Upper lobe of left lung (tissue), 6 donors: ENCODE measurements at regions not wholly inside any gene's neighbourhood (a gene's known extent, or its start where the extent isn't known, plus 50 kb on each side); places are given as distances from the start of the nearest gene placed in this dataset.

ENCODE experiments used
- ATAC-seq, 2 donors: fragments of 200-7000 bp; cut with Tn5 transposase; one replicate each; pipeline ENCODE4 v1.9.1; 2022; ENCODE audit warnings: mild to moderate bottlenecking in 2 of 2, moderate library complexity in 2 of 2; ENCODE audit not compliant: low FRiP score in 2 of 2
- DNase-seq, 2 donors: peaks; one replicate each; pipeline ENCODE4 v3.0.0-alpha.2; 2019 to 2020
- H3K27ac ChIP-seq, 4 donors: fragments of 200-600 bp; sonication (generic); one replicate each; pipeline ENCODE4 v1.5.1; 2016 to 2019
- H3K27me3 ChIP-seq, 4 donors: fragments of 200-600 bp; sonication (generic); one replicate each; pipeline ENCODE4 v1.5.1; 2017 to 2019
- H3K36me3 ChIP-seq, 4 donors: fragments of 200-600 bp; sonication (generic); one replicate each; pipeline ENCODE4 v1.5.1; 2016 to 2019
- H3K4me1 ChIP-seq, 4 donors: fragments of 200-600 bp; sonication (generic); one replicate each; pipeline ENCODE4 v1.5.1; 2018 to 2019
- H3K4me3 ChIP-seq, 4 donors: fragments of 200-600 bp; sonication (generic); one replicate each; pipeline ENCODE4 v1.5.1; 2017 to 2019; ENCODE audit warnings: mild to moderate bottlenecking in 2 of 4, moderate library complexity in 1 of 4
- H3K9me3 ChIP-seq, 4 donors: fragments of 200-600 bp; sonication (generic); one replicate each; pipeline ENCODE4 v1.5.1; 2018 to 2019
- EP300 ChIP-seq, 4 donors: sonication (generic); formaldehyde crosslinking; IDR thresholded peaks; one replicate each; pipeline ENCODE4 v1.5.1; 2017; ENCODE audit warnings: antibody characterized with exemption in 4 of 4, control low read depth in 2 of 4
- POLR2A ChIP-seq, 4 donors: fragments of 450-650 bp; IDR thresholded peaks; one replicate each; pipeline ENCODE4 v1.5.1; 2016 to 2017; ENCODE audit warnings: antibody characterized with exemption in 4 of 4, mild to moderate bottlenecking in 2 of 4
- POLR2AphosphoS5 ChIP-seq, 2 donors: sonication (generic); formaldehyde crosslinking; IDR thresholded peaks; one replicate each; pipeline ENCODE4 v1.5.1; 2017; ENCODE audit warnings: antibody characterized with exemption in 2 of 2
- WGBS, 2 donors: methylation state at CpG; one replicate each; pipeline ENCODE4 v1.1.5; 2017 to 2018; 5-methylcytosine and 5-hydroxymethylcytosine counted together
- TF ChIP-seq, protein P1 (sequence below), 6 experiments: fragments of 450-650 bp in 4 of 6; fragments of 200-600 bp in 2 of 6; sonication (generic) in 2 of 6; IDR thresholded peaks; one replicate each; pipeline ENCODE4 v1.5.1; 2016 to 2019; ENCODE audit warnings: antibody characterized with exemption in 6 of 6
- donor health status: DM: no; HTN: no; CAD: no; lungs with moderate emphysema.
- donor health status: DM: no; HTN: yes; CAD: no; lungs with severe emphysema.

DNA sequence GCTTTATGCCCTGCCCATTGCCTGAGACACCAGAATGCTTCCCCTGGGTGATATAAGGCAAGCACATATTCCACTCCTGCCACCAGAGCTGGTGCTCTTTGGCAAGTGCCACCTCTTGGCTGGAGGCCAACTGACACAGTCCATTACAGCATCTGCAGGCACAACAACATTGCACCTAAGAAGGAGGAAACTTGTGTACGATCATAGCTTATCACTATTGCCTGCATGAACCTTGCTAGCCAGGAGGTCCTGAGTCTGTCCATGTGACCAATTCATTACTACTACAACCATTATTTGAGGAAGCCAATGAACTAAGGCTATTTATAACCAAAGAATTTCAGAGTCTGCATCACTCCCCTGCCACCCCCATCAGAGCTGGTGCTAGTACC lies 119.8 kb upstream of the SCAF11 start:
- WGBS, 2 donors, result 50 to 73% methylated on average over 1 of the region's 1 CpG
- peaks cover 0 to 3% (median 0%) of the 10 kb centered on the region in 4 donors for H3K9me3 ChIP-seq
- DNase-seq, result no peak
- H3K4me3 ChIP-seq, result no peak overlapping the region
- ATAC-seq, result no peak
- H3K27me3 ChIP-seq, result no peaks in the 10 kb centered on the region
- TF ChIP-seq POLR2A (IDR thresholded peaks at IDR 0.05), result no peak
- TF ChIP-seq, protein P1, sequence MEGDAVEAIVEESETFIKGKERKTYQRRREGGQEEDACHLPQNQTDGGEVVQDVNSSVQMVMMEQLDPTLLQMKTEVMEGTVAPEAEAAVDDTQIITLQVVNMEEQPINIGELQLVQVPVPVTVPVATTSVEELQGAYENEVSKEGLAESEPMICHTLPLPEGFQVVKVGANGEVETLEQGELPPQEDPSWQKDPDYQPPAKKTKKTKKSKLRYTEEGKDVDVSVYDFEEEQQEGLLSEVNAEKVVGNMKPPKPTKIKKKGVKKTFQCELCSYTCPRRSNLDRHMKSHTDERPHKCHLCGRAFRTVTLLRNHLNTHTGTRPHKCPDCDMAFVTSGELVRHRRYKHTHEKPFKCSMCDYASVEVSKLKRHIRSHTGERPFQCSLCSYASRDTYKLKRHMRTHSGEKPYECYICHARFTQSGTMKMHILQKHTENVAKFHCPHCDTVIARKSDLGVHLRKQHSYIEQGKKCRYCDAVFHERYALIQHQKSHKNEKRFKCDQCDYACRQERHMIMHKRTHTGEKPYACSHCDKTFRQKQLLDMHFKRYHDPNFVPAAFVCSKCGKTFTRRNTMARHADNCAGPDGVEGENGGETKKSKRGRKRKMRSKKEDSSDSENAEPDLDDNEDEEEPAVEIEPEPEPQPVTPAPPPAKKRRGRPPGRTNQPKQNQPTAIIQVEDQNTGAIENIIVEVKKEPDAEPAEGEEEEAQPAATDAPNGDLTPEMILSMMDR (IDR thresholded peaks at IDR 0.05), result no peak
- no peak for TF ChIP-seq EP300 (IDR thresholded peaks at IDR 0.05)
- no peak for TF ChIP-seq POLR2AphosphoS5 (IDR thresholded peaks at IDR 0.05)
- no peaks in the 10 kb centered on the region for H3K36me3 ChIP-seq
- H3K27ac ChIP-seq, result no peak overlapping the region
- no peaks in the 10 kb centered on the region for H3K4me1 ChIP-seq

DNA sequence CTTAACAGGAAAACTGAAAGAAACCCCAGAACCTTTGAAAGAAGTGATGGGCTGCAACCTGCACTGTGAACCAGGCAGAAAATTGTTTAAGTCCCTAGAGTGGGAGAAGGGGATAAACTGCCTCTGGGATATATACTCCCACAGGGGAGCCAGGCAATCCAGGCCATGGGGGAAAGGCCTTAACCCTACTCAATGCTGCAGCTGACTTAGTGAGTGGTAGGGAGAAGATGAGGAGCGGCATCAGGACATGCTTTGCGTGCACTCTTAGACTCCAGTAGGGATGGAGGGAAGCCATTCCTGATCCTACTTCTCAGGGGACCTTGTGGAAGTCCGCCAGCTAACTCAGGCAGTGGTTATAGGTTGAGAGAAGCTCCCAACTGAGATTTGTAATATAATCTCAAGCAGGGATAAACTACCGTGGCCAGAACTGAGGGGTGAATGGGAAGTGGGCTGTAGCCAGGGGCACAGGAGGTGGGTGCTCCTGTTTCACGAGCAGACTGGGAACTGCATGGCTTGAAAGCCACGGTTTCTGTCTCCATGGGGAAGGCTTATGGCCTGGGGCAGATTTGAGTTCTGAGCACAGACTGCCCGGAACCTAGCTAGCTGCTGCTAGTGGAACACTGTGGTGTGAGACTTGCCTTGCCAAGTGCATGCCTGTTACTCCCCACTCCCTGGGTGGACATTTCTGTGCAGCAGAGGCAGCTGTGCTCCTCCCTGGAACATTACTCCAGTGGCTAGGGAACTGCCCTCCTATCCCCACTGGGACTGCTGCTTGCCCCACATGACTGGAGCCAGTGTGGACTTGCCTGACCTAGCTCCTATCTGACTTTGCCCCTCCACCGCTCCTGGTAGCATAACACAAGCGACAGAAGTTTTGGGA lies 119.2 kb upstream of the SCAF11 start:
- no peaks in the 10 kb centered on the region for H3K36me3 ChIP-seq
- H3K4me3 ChIP-seq, result no peak overlapping the region
- ATAC-seq, result no peak
- no peaks in the 10 kb centered on the region for H3K27me3 ChIP-seq
- H3K9me3 ChIP-seq, result peaks cover 0 to 3% (median 0%) of the 10 kb centered on the region in 4 donors
- TF ChIP-seq POLR2A (IDR thresholded peaks at IDR 0.05) (no peak), POLR2AphosphoS5 (IDR thresholded peaks at IDR 0.05) (no peak), EP300 (IDR thresholded peaks at IDR 0.05) (no peak)
- TF ChIP-seq, protein P1 (IDR thresholded peaks at IDR 0.05), result no peak
- no peaks in the 10 kb centered on the region for H3K4me1 ChIP-seq
- no peak for DNase-seq
- H3K27ac ChIP-seq, result no peak overlapping the region
- WGBS, 2 donors, result 80 to 93% methylated on average over 4 to 8 of the region's 9 CpGs

GRCh38 chr12:46108721-46109120 lies 118.3 kb upstream of the SCAF11 start:
- Histone ChIP-seq H3K4me3 (no peak overlapping the region), H3K9me3 (peaks cover 0 to 3% (median 0%) of the 10 kb centered on the region in 4 donors), H3K4me1 (no peaks in the 10 kb centered on the region), H3K27ac (no peak overlapping the region), H3K27me3 (no peaks in the 10 kb centered on the region), H3K36me3 (no peaks in the 10 kb centered on the region)
- 94 to 100% methylated on average over 1 of the region's 1 CpG for WGBS, 2 donors
- no peak for TF ChIP-seq POLR2A (IDR thresholded peaks at IDR 0.05)
- TF ChIP-seq, protein P1 (IDR thresholded peaks at IDR 0.05), result no peak
- TF ChIP-seq EP300 (IDR thresholded peaks at IDR 0.05), result no peak
- no peak for TF ChIP-seq POLR2AphosphoS5 (IDR thresholded peaks at IDR 0.05)
- no peak for DNase-seq
- ATAC-seq, result no peak

GRCh38 chr12:46107591-46107990 lies 117.2 kb upstream of the SCAF11 start:
- ATAC-seq (no peak), DNase-seq (no peak)
- no peaks in the 10 kb centered on the region for H3K36me3 ChIP-seq
- H3K9me3 ChIP-seq, result peaks cover 0 to 3% (median 0%) of the 10 kb centered on the region in 4 donors
- H3K4me3 ChIP-seq, result no peak overlapping the region
- no peaks in the 10 kb centered on the region for H3K27me3 ChIP-seq
- TF ChIP-seq POLR2A (IDR thresholded peaks at IDR 0.05) (no peak), EP300 (IDR thresholded peaks at IDR 0.05) (no peak), POLR2AphosphoS5 (IDR thresholded peaks at IDR 0.05) (no peak)
- TF ChIP-seq, protein P1 (IDR thresholded peaks at IDR 0.05), result no peak
- no peaks in the 10 kb centered on the region for H3K4me1 ChIP-seq
- 88 to 90% methylated on average over 2 of the region's 2 CpGs for WGBS, 2 donors
- no peak overlapping the region for H3K27ac ChIP-seq

GRCh38 chr12:46105735-46106134 lies 115.4 kb upstream of the SCAF11 start:
- no peak overlapping the region for H3K27ac ChIP-seq
- WGBS, 2 donors, result 90 to 93% methylated on average over 2 of the region's 2 CpGs
- no peaks in the 10 kb centered on the region for H3K9me3 ChIP-seq
- DNase-seq, result no peak
- ATAC-seq, result no peak
- H3K4me3 ChIP-seq, result no peak overlapping the region
- H3K27me3 ChIP-seq, result no peaks in the 10 kb centered on the region
- H3K36me3 ChIP-seq, result no peaks in the 10 kb centered on the region
- H3K4me1 ChIP-seq, result no peaks in the 10 kb centered on the region
- TF ChIP-seq POLR2AphosphoS5 (IDR thresholded peaks at IDR 0.05) (no peak), POLR2A (IDR thresholded peaks at IDR 0.05) (no peak)
